ENCODE measurements at regions not wholly inside any gene's neighbourhood (a gene's known extent, or its start where the extent isn't known, plus 50 kb on each side); places are given as distances from the start of the nearest gene placed in this dataset.
A peak's percentile ranks its signal among the peaks of the same experiment; 100 is the strongest.

- Histone ChIP-seq H3K18ac (ENCODE audit: low read length) (no peak overlapping the region), H2BK15ac (ENCODE audit: low read length) (no peak overlapping the region), H3K27ac (replicated peaks; ENCODE audit: low read length) (no peak overlapping the region), H3K4me2 (ENCODE audit: insufficient read depth, low read length, poor library complexity, severe bottlenecking) (no peak overlapping the region), H3K9ac (ENCODE audit: low read depth, low read length, poor library complexity) (no peak overlapping the region), H4K91ac (ENCODE audit: low read depth, low read length, poor library complexity) (no peak overlapping the region), H3K4ac (ENCODE audit: low read length) (no peak overlapping the region), H2AK5ac (ENCODE audit: low read depth, low read length) (no peak overlapping the region), H3K79me1 (ENCODE audit: low read depth, low read length) (no peaks in the 10 kb centered on the region), H3K9me3 (replicated peaks in 1 of 2; ENCODE audit: control insufficient read depth in 2 of 2, insufficient read depth in 1 of 2, low read depth in 1 of 2, low read length in 2 of 2) (peaks cover 0 to 5% of the 10 kb centered on the region in 2 donors), H2BK120ac (ENCODE audit: low read depth, low read length) (no peak overlapping the region), H3K36me3 (replicated peaks in 1 of 2; ENCODE audit: control insufficient read depth in 2 of 2, insufficient read depth in 2 of 2, low read length in 2 of 2) (no peaks in the 10 kb centered on the region), H3K14ac (ENCODE audit: low read length) (no peak overlapping the region), H2BK5ac (ENCODE audit: low read length) (no peak overlapping the region), H3K27me3 (ENCODE audit: control insufficient read depth in 3 of 3, insufficient read depth in 3 of 3, low read depth in 1 of 3, low read length in 3 of 3) (no peaks in the 10 kb centered on the region), H2BK12ac (ENCODE audit: low read length) (no peak overlapping the region), H4K8ac (ENCODE audit: low read depth, low read length) (no peak overlapping the region), H3K4me3 (ENCODE audit: low read length in 2 of 2) (no peak overlapping the region), H3K4me1 (ENCODE audit: control insufficient read depth in 2 of 2, insufficient read depth in 1 of 2, low read depth in 1 of 2, low read length in 2 of 2) (no peaks in the 10 kb centered on the region), H3K23ac (ENCODE audit: low read depth, low read length, poor library complexity) (no peak overlapping the region), H2AFZ (ENCODE audit: low read length) (no peak overlapping the region)
- WGBS, 2 donors (ENCODE audit: extremely low coverage in 2 of 2, insufficient read length in 2 of 2, insufficient replicate concordance in 1 of 2), result no CpG with 5 or more reads among the region's 2 CpGs
- DNase-seq (ENCODE audit: low spot score), result no peak
Measured at GRCh38 chr2:164412831-164413230, 208.5 kb downstream of the GRB14 start.

GRCh38 chr2:164389411-164389810 is 231.9 kb downstream of the GRB14 start:
- Histone ChIP-seq H3K4me1 (ENCODE audit: control insufficient read depth in 2 of 2, insufficient read depth in 1 of 2, low read depth in 1 of 2, low read length in 2 of 2) (peaks cover 11 to 18% of the 10 kb centered on the region in 2 donors), H3K14ac (ENCODE audit: low read length) (no peak overlapping the region), H4K91ac (ENCODE audit: low read depth, low read length, poor library complexity) (no peak overlapping the region), H2BK120ac (ENCODE audit: low read depth, low read length) (no peak overlapping the region), H3K9ac (ENCODE audit: low read depth, low read length, poor library complexity) (no peak overlapping the region), H3K27ac (replicated peaks; ENCODE audit: low read length) (peak overlapping the region; percentile 91), H2BK5ac (ENCODE audit: low read length) (no peak overlapping the region), H3K4ac (ENCODE audit: low read length) (no peak overlapping the region), H3K36me3 (replicated peaks in 1 of 2; ENCODE audit: control insufficient read depth in 2 of 2, insufficient read depth in 2 of 2, low read length in 2 of 2) (no peaks in the 10 kb centered on the region), H4K8ac (ENCODE audit: low read depth, low read length) (no peak overlapping the region), H3K79me1 (ENCODE audit: low read depth, low read length) (no peaks in the 10 kb centered on the region), H3K9me3 (replicated peaks in 1 of 2; ENCODE audit: control insufficient read depth in 2 of 2, insufficient read depth in 1 of 2, low read depth in 1 of 2, low read length in 2 of 2) (no peaks in the 10 kb centered on the region), H3K27me3 (ENCODE audit: control insufficient read depth in 3 of 3, insufficient read depth in 3 of 3, low read depth in 1 of 3, low read length in 3 of 3) (no peaks in the 10 kb centered on the region), H2AK5ac (ENCODE audit: low read depth, low read length) (no peak overlapping the region), H3K4me3 (ENCODE audit: low read length in 2 of 2) (no peak overlapping the region), H3K18ac (ENCODE audit: low read length) (no peak overlapping the region), H3K4me2 (ENCODE audit: insufficient read depth, low read length, poor library complexity, severe bottlenecking) (no peak overlapping the region), H3K23ac (ENCODE audit: low read depth, low read length, poor library complexity) (no peak overlapping the region), H2AFZ (ENCODE audit: low read length) (peak overlapping the region; percentile 81), H2BK12ac (ENCODE audit: low read length) (no peak overlapping the region), H2BK15ac (ENCODE audit: low read length) (no peak overlapping the region)
- WGBS, 2 donors (ENCODE audit: extremely low coverage in 2 of 2, insufficient read length in 2 of 2, insufficient replicate concordance in 1 of 2), result no CpG with 5 or more reads among the region's 6 CpGs
- DNase-seq (ENCODE audit: low spot score), result peak; percentile 23

GRCh38 chr2:164388511-164388910 is 232.8 kb downstream of the GRB14 start:
- DNase-seq (ENCODE audit: low spot score), result peak; percentile 62
- peaks cover 11 to 18% of the 10 kb centered on the region in 2 donors for H3K4me1 ChIP-seq (ENCODE audit: control insufficient read depth in 2 of 2, insufficient read depth in 1 of 2, low read depth in 1 of 2, low read length in 2 of 2)
- H2AFZ ChIP-seq (ENCODE audit: low read length), result peak overlapping the region; percentile 81
- H3K23ac ChIP-seq (ENCODE audit: low read depth, low read length, poor library complexity), result no peak overlapping the region
- H3K9me3 ChIP-seq (replicated peaks in 1 of 2; ENCODE audit: control insufficient read depth in 2 of 2, insufficient read depth in 1 of 2, low read depth in 1 of 2, low read length in 2 of 2), result no peaks in the 10 kb centered on the region
- H3K4me3 ChIP-seq (ENCODE audit: low read length in 2 of 2), result no peak overlapping the region
- H3K79me1 ChIP-seq (ENCODE audit: low read depth, low read length), result no peaks in the 10 kb centered on the region
- no peak overlapping the region for H3K18ac ChIP-seq (ENCODE audit: low read length)
- no CpG with 5 or more reads among the region's 2 CpGs for WGBS, 2 donors (ENCODE audit: extremely low coverage in 2 of 2, insufficient read length in 2 of 2, insufficient replicate concordance in 1 of 2)
- peak overlapping the region; percentile 91 for H3K27ac ChIP-seq (replicated peaks; ENCODE audit: low read length)
- H4K8ac ChIP-seq (ENCODE audit: low read depth, low read length), result no peak overlapping the region
- H3K4me2 ChIP-seq (ENCODE audit: insufficient read depth, low read length, poor library complexity, severe bottlenecking), result no peak overlapping the region
- no peak overlapping the region for H4K91ac ChIP-seq (ENCODE audit: low read depth, low read length, poor library complexity)
- H3K4ac ChIP-seq (ENCODE audit: low read length), result no peak overlapping the region
- H3K27me3 ChIP-seq (ENCODE audit: control insufficient read depth in 3 of 3, insufficient read depth in 3 of 3, low read depth in 1 of 3, low read length in 3 of 3), result no peaks in the 10 kb centered on the region
- no peak overlapping the region for H2BK120ac ChIP-seq (ENCODE audit: low read depth, low read length)
- no peak overlapping the region for H2AK5ac ChIP-seq (ENCODE audit: low read depth, low read length)
- H2BK15ac ChIP-seq (ENCODE audit: low read length), result no peak overlapping the region
- H3K36me3 ChIP-seq (replicated peaks in 1 of 2; ENCODE audit: control insufficient read depth in 2 of 2, insufficient read depth in 2 of 2, low read length in 2 of 2), result no peaks in the 10 kb centered on the region
- no peak overlapping the region for H2BK5ac ChIP-seq (ENCODE audit: low read length)
- H3K14ac ChIP-seq (ENCODE audit: low read length), result no peak overlapping the region
- no peak overlapping the region for H2BK12ac ChIP-seq (ENCODE audit: low read length)
- H3K9ac ChIP-seq (ENCODE audit: low read depth, low read length, poor library complexity), result no peak overlapping the region

GRCh38 chr2:164386231-164386630 is 235.1 kb downstream of the GRB14 start:
- H3K9me3 ChIP-seq (replicated peaks in 1 of 2; ENCODE audit: control insufficient read depth in 2 of 2, insufficient read depth in 1 of 2, low read depth in 1 of 2, low read length in 2 of 2), result no peaks in the 10 kb centered on the region
- H3K9ac ChIP-seq (ENCODE audit: low read depth, low read length, poor library complexity), result no peak overlapping the region
- H2AK5ac ChIP-seq (ENCODE audit: low read depth, low read length), result no peak overlapping the region
- no peak overlapping the region for H3K4ac ChIP-seq (ENCODE audit: low read length)
- H3K14ac ChIP-seq (ENCODE audit: low read length), result no peak overlapping the region
- no peaks in the 10 kb centered on the region for H3K27me3 ChIP-seq (ENCODE audit: control insufficient read depth in 3 of 3, insufficient read depth in 3 of 3, low read depth in 1 of 3, low read length in 3 of 3)
- H3K4me1 ChIP-seq (ENCODE audit: control insufficient read depth in 2 of 2, insufficient read depth in 1 of 2, low read depth in 1 of 2, low read length in 2 of 2), result peaks cover 11 to 18% of the 10 kb centered on the region in 2 donors
- no peak overlapping the region for H2AFZ ChIP-seq (ENCODE audit: low read length)
- no peaks in the 10 kb centered on the region for H3K79me1 ChIP-seq (ENCODE audit: low read depth, low read length)
- WGBS, 2 donors (ENCODE audit: extremely low coverage in 2 of 2, insufficient read length in 2 of 2, insufficient replicate concordance in 1 of 2), result no CpG with 5 or more reads among the region's 5 CpGs
- H4K8ac ChIP-seq (ENCODE audit: low read depth, low read length), result no peak overlapping the region
- DNase-seq (ENCODE audit: low spot score), result no peak
- H3K18ac ChIP-seq (ENCODE audit: low read length), result no peak overlapping the region
- H2BK15ac ChIP-seq (ENCODE audit: low read length), result no peak overlapping the region
- no peak overlapping the region for H3K4me2 ChIP-seq (ENCODE audit: insufficient read depth, low read length, poor library complexity, severe bottlenecking)
- H3K27ac ChIP-seq (replicated peaks; ENCODE audit: low read length), result no peak overlapping the region
- H2BK12ac ChIP-seq (ENCODE audit: low read length), result no peak overlapping the region
- no peaks in the 10 kb centered on the region for H3K36me3 ChIP-seq (replicated peaks in 1 of 2; ENCODE audit: control insufficient read depth in 2 of 2, insufficient read depth in 2 of 2, low read length in 2 of 2)
- H3K4me3 ChIP-seq (ENCODE audit: low read length in 2 of 2), result no peak overlapping the region
- no peak overlapping the region for H2BK120ac ChIP-seq (ENCODE audit: low read depth, low read length)
- no peak overlapping the region for H2BK5ac ChIP-seq (ENCODE audit: low read length)
- no peak overlapping the region for H3K23ac ChIP-seq (ENCODE audit: low read depth, low read length, poor library complexity)
- no peak overlapping the region for H4K91ac ChIP-seq (ENCODE audit: low read depth, low read length, poor library complexity)

Data from neuronal stem cell (in vitro differentiated cells).